IMR-90 (cell line): ENCODE measurements at regions not wholly inside any gene's neighbourhood (a gene's known extent, or its start where the extent isn't known, plus 50 kb on each side); places are given as distances from the start of the nearest gene placed in this dataset.
A peak's percentile ranks its signal among the peaks of the same experiment; 100 is the strongest.

Experiments used
- CEBPB ChIP-seq: IDR thresholded peaks from 2 replicates; pipeline ENCODE4 v1.6.1; 2012; ENCODE audit warnings: low read depth, low read length, improper control_type of control experiment
- CTCF ChIP-seq: conservative IDR thresholded peaks from 2 replicates; pipeline ENCODE4 v1.5.1; 2012; ENCODE audit warnings: mild to moderate bottlenecking, low read depth, low read length, improper control_type of control experiment
- MAFK ChIP-seq: IDR thresholded peaks from 2 replicates; pipeline ENCODE4 v1.6.1; 2012; ENCODE audit warnings: low read depth, low read length, improper control_type of control experiment
- MAZ ChIP-seq: IDR thresholded peaks from 2 replicates; pipeline ENCODE4 v1.6.1; 2012; ENCODE audit warnings: low read depth, mild to moderate bottlenecking, low read length, improper control_type of control experiment, moderate library complexity, borderline replicate concordance
- MXI1 ChIP-seq: IDR thresholded peaks from 2 replicates; pipeline ENCODE4 v1.6.1; 2012; ENCODE audit warnings: low read depth, mild to moderate bottlenecking, low read length, moderate library complexity, borderline replicate concordance
- NFE2L2 ChIP-seq: fragments of 150-350 bp; IDR thresholded peaks from 2 replicates; pipeline ENCODE4 v1.6.1; 2016; ENCODE audit warnings: low read depth, mild to moderate bottlenecking, low read length
- POLR2A ChIP-seq: IDR thresholded peaks from 2 replicates; pipeline ENCODE4 v1.6.1; 2012; ENCODE audit warnings: mild to moderate bottlenecking, low read depth, low read length
- RAD21 ChIP-seq: IDR thresholded peaks from 2 replicates; pipeline ENCODE4 v1.6.1; 2012; ENCODE audit warnings: low read length, improper control_type of control experiment
- SMC3 ChIP-seq: fragments of 150-350 bp; IDR thresholded peaks from 2 replicates; pipeline ENCODE4 v1.6.1; 2016; ENCODE audit warnings: low read depth, mild to moderate bottlenecking, antibody characterized with exemption, low read length, moderate library complexity

DNA sequence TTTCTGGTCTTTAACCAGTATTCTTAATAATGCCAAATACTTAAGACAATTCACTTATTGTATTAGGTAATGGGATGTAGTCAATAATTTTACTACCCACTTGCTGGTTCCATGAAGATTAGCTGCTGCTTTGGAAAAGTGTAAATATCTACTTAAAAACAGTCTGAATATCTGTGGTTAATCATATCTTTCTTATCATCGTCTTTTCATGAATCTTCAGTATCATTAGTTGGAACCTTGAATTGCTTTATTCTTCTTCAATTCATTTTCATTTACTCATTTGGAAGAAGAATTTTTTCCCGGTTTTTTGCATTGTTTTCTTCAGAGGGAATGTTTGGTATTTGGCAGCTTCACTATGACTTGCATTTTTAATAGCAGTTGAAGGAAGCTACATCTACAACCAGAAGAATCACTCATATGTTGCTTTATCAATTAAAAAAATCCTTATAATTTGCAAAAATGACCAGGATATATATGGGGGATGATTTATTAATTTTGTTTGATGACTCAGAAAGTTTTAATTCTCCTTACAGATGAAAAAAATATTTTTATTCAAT lies 1398.3 kb upstream of the CDH6 start:
- TF ChIP-seq CTCF (no peak), SMC3 (no peak), POLR2A (no peak), MAFK (no peak), RAD21 (no peak), MXI1 (no peak), CEBPB (no peak), MAZ (no peak), NFE2L2 (peak; percentile 34; the same call in 1 of the 2 replicates)
